ENCODE measurements at regions not wholly inside any gene's neighbourhood (a gene's known extent, or its start where the extent isn't known, plus 50 kb on each side); places are given as distances from the start of the nearest gene placed in this dataset.

GRCh38 chr1:221478050-221478949 lies 263.6 kb downstream of the DUSP10 start:
- Histone ChIP-seq H3K27me3 (ENCODE audit: control insufficient read depth, insufficient read depth, low read length) (no peaks in the 10 kb centered on the region), H3K4me1 (ENCODE audit: control insufficient read depth, insufficient read depth, low read length) (no peaks in the 10 kb centered on the region), H3K27ac (ENCODE audit: low read length) (no peak overlapping the region), H3K36me3 (ENCODE audit: control insufficient read depth, insufficient read depth, low read length) (no peaks in the 10 kb centered on the region), H3K9me3 (ENCODE audit: control insufficient read depth, low read depth, low read length) (no peaks in the 10 kb centered on the region), H3K4me3 (ENCODE audit: low read length) (no peak overlapping the region)
- WGBS (ENCODE audit: insufficient coverage, low lambda C conversion rate) = 78% methylated on average over 1 of the region's 8 CpGs
- peak in 1 of 2 donors; percentile 9 for DNase-seq

- Histone ChIP-seq H3K27ac (ENCODE audit: low read length) (no peak overlapping the region), H3K9me3 (ENCODE audit: control insufficient read depth, low read depth, low read length) (no peaks in the 10 kb centered on the region), H3K4me1 (ENCODE audit: control insufficient read depth, insufficient read depth, low read length) (no peaks in the 10 kb centered on the region), H3K4me3 (ENCODE audit: low read length) (no peak overlapping the region), H3K27me3 (ENCODE audit: control insufficient read depth, insufficient read depth, low read length) (no peaks in the 10 kb centered on the region), H3K36me3 (ENCODE audit: control insufficient read depth, insufficient read depth, low read length) (no peaks in the 10 kb centered on the region)
- WGBS (ENCODE audit: insufficient coverage, low lambda C conversion rate) = 88% methylated on average over 5 of the region's 8 CpGs
- no peak for DNase-seq
These were observed 253.9 kb downstream of the DUSP10 start for GRCh38 chr1:221487781-221488524.

GRCh38 chr1:221488550-221488949 lies 253.3 kb downstream of the DUSP10 start:
- Histone ChIP-seq H3K4me1 (ENCODE audit: control insufficient read depth, insufficient read depth, low read length) (no peaks in the 10 kb centered on the region), H3K27me3 (ENCODE audit: control insufficient read depth, insufficient read depth, low read length) (no peaks in the 10 kb centered on the region), H3K36me3 (ENCODE audit: control insufficient read depth, insufficient read depth, low read length) (no peaks in the 10 kb centered on the region), H3K9me3 (ENCODE audit: control insufficient read depth, low read depth, low read length) (no peaks in the 10 kb centered on the region), H3K27ac (ENCODE audit: low read length) (no peak overlapping the region), H3K4me3 (ENCODE audit: low read length) (no peak overlapping the region)
- DNase-seq = no peak
- no CpG with 5 or more reads among the region's 1 CpG for WGBS (ENCODE audit: insufficient coverage, low lambda C conversion rate)

GRCh38 chr1:221494670-221495069 lies 247.2 kb downstream of the DUSP10 start:
- Histone ChIP-seq H3K27me3 (ENCODE audit: control insufficient read depth, insufficient read depth, low read length) (no peaks in the 10 kb centered on the region), H3K36me3 (ENCODE audit: control insufficient read depth, insufficient read depth, low read length) (no peaks in the 10 kb centered on the region), H3K4me3 (ENCODE audit: low read length) (no peak overlapping the region), H3K4me1 (ENCODE audit: control insufficient read depth, insufficient read depth, low read length) (no peaks in the 10 kb centered on the region), H3K9me3 (ENCODE audit: control insufficient read depth, low read depth, low read length) (no peaks in the 10 kb centered on the region), H3K27ac (ENCODE audit: low read length) (no peak overlapping the region)
- DNase-seq = no peak
- WGBS (ENCODE audit: insufficient coverage, low lambda C conversion rate) = no CpG with 5 or more reads among the region's 2 CpGs

- Histone ChIP-seq H3K27me3 (ENCODE audit: control insufficient read depth, insufficient read depth, low read length) (no peaks in the 10 kb centered on the region), H3K27ac (ENCODE audit: low read length) (no peak overlapping the region), H3K36me3 (ENCODE audit: control insufficient read depth, insufficient read depth, low read length) (no peaks in the 10 kb centered on the region), H3K4me1 (ENCODE audit: control insufficient read depth, insufficient read depth, low read length) (no peaks in the 10 kb centered on the region), H3K9me3 (ENCODE audit: control insufficient read depth, low read depth, low read length) (no peaks in the 10 kb centered on the region), H3K4me3 (ENCODE audit: low read length) (no peak overlapping the region)
- no peak for DNase-seq
- WGBS (ENCODE audit: insufficient coverage, low lambda C conversion rate) = 60% methylated on average over 1 of the region's 3 CpGs
These were observed 244.8 kb downstream of the DUSP10 start for GRCh38 chr1:221497046-221497445.

- WGBS (ENCODE audit: insufficient coverage, low lambda C conversion rate) = no CpG with 5 or more reads among the region's 4 CpGs
- H3K4me3 ChIP-seq (ENCODE audit: low read length) = no peak overlapping the region
- no peaks in the 10 kb centered on the region for H3K36me3 ChIP-seq (ENCODE audit: control insufficient read depth, insufficient read depth, low read length)
- H3K4me1 ChIP-seq (ENCODE audit: control insufficient read depth, insufficient read depth, low read length) = no peaks in the 10 kb centered on the region
- DNase-seq = no peak
- no peak overlapping the region for H3K27ac ChIP-seq (ENCODE audit: low read length)
- no peaks in the 10 kb centered on the region for H3K27me3 ChIP-seq (ENCODE audit: control insufficient read depth, insufficient read depth, low read length)
- no peaks in the 10 kb centered on the region for H3K9me3 ChIP-seq (ENCODE audit: control insufficient read depth, low read depth, low read length)
These were observed 238.6 kb downstream of the DUSP10 start for GRCh38 chr1:221503268-221503667.

GRCh38 chr1:221509575-221510355 lies 232.1 kb downstream of the DUSP10 start:
- no peaks in the 10 kb centered on the region for H3K9me3 ChIP-seq (ENCODE audit: control insufficient read depth, low read depth, low read length)
- no peaks in the 10 kb centered on the region for H3K36me3 ChIP-seq (ENCODE audit: control insufficient read depth, insufficient read depth, low read length)
- no peaks in the 10 kb centered on the region for H3K27me3 ChIP-seq (ENCODE audit: control insufficient read depth, insufficient read depth, low read length)
- H3K4me3 ChIP-seq (ENCODE audit: low read length) = no peak overlapping the region
- WGBS (ENCODE audit: insufficient coverage, low lambda C conversion rate) = no CpG with 5 or more reads among the region's 3 CpGs
- DNase-seq = no peak
- H3K27ac ChIP-seq (ENCODE audit: low read length) = no peak overlapping the region
- H3K4me1 ChIP-seq (ENCODE audit: control insufficient read depth, insufficient read depth, low read length) = no peaks in the 10 kb centered on the region

GRCh38 chr1:221510793-221511503 lies 230.9 kb downstream of the DUSP10 start:
- WGBS (ENCODE audit: insufficient coverage, low lambda C conversion rate) = 20% methylated on average over 1 of the region's 3 CpGs
- Histone ChIP-seq H3K27me3 (ENCODE audit: control insufficient read depth, insufficient read depth, low read length) (no peaks in the 10 kb centered on the region), H3K27ac (ENCODE audit: low read length) (no peak overlapping the region), H3K4me1 (ENCODE audit: control insufficient read depth, insufficient read depth, low read length) (no peaks in the 10 kb centered on the region), H3K9me3 (ENCODE audit: control insufficient read depth, low read depth, low read length) (no peaks in the 10 kb centered on the region), H3K36me3 (ENCODE audit: control insufficient read depth, insufficient read depth, low read length) (no peaks in the 10 kb centered on the region), H3K4me3 (ENCODE audit: low read length) (no peak overlapping the region)
- no peak for DNase-seq

- Histone ChIP-seq H3K27me3 (ENCODE audit: control insufficient read depth, insufficient read depth, low read length) (no peaks in the 10 kb centered on the region), H3K4me1 (ENCODE audit: control insufficient read depth, insufficient read depth, low read length) (no peaks in the 10 kb centered on the region), H3K9me3 (ENCODE audit: control insufficient read depth, low read depth, low read length) (no peaks in the 10 kb centered on the region), H3K27ac (ENCODE audit: low read length) (no peak overlapping the region), H3K4me3 (ENCODE audit: low read length) (no peak overlapping the region), H3K36me3 (ENCODE audit: control insufficient read depth, insufficient read depth, low read length) (no peaks in the 10 kb centered on the region)
- DNase-seq = no peak
- WGBS (ENCODE audit: insufficient coverage, low lambda C conversion rate) = 83% methylated on average over 1 of the region's 3 CpGs
These were observed 230.1 kb downstream of the DUSP10 start for GRCh38 chr1:221511797-221512196.

GRCh38 chr1:221514806-221515205 lies 227.1 kb downstream of the DUSP10 start:
- Histone ChIP-seq H3K27me3 (ENCODE audit: control insufficient read depth, insufficient read depth, low read length) (no peaks in the 10 kb centered on the region), H3K9me3 (ENCODE audit: control insufficient read depth, low read depth, low read length) (no peaks in the 10 kb centered on the region), H3K4me3 (ENCODE audit: low read length) (no peak overlapping the region), H3K36me3 (ENCODE audit: control insufficient read depth, insufficient read depth, low read length) (no peaks in the 10 kb centered on the region), H3K27ac (ENCODE audit: low read length) (no peak overlapping the region), H3K4me1 (ENCODE audit: control insufficient read depth, insufficient read depth, low read length) (no peaks in the 10 kb centered on the region)
- DNase-seq = no peak

Measured in large intestine (tissue), 3 donors.